OCI-LY7 (cell line): ENCODE measurements at regions not wholly inside any gene's neighbourhood (a gene's known extent, or its start where the extent isn't known, plus 50 kb on each side); places are given as distances from the start of the nearest gene placed in this dataset.

Experiments used
- BruUV-seq: library from RNA; stranded (reverse); fragments of 400-500 nt; replicated peaks from 2 replicates; lab custom pipeline; 2021; lab: Mats Ljungman, UMichigan
- CTCF ChIA-PET: fragments of 300-600 bp; sonication (Branson Sonifier 250); formaldehyde crosslinking; loops from one replicate; lab custom pipeline; 2022; ENCODE audit warnings: antibody characterized with exemption; ENCODE audit not compliant: unreplicated experiment; lab: Charles Lee
- POLR2A ChIA-PET: fragments of 300-600 bp; sonication (Branson Sonifier 250); formaldehyde crosslinking; loops from one replicate; lab custom pipeline; 2022; ENCODE audit warnings: antibody characterized with exemption; lab: Charles Lee
- DNase-seq: peaks from one replicate; pipeline ENCODE4 v3.0.0-alpha.2; 2015; ENCODE audit warnings: low spot score
- H2AFZ ChIP-seq: fragments of 200-600 bp; sonication (generic), shearing (Covaris generic); 2 replicates; pipeline ENCODE4 v1.6.1; 2014; ENCODE audit warnings: mild to moderate bottlenecking, antibody characterized with exemption, low read length, moderate library complexity
- H3K27ac ChIP-seq: fragments of 200-600 bp; sonication (generic); 2 replicates; pipeline ENCODE4 v1.5.1; 2014; ENCODE audit warnings: mixed run types, low read depth, mild to moderate bottlenecking, moderate library complexity, low read length, inconsistent platforms; ENCODE audit not compliant: poor library complexity, severe bottlenecking
- H3K36me3 ChIP-seq: fragments of 200-600 bp; sonication (generic); 2 replicates; pipeline ENCODE4 v1.6.1; 2014; ENCODE audit warnings: mild to moderate bottlenecking, antibody characterized with exemption, low read length, moderate library complexity, mixed read lengths; ENCODE audit not compliant: insufficient read depth
- H3K4me1 ChIP-seq: fragments of 200-600 bp; sonication (generic); 2 replicates; pipeline ENCODE4 v1.5.1; 2014; ENCODE audit warnings: mild to moderate bottlenecking, low read length; ENCODE audit not compliant: insufficient read depth, poor library complexity, severe bottlenecking
- H3K4me2 ChIP-seq: fragments of 200-600 bp; sonication (generic); 2 replicates; pipeline ENCODE4 v1.6.1; 2014; ENCODE audit warnings: mild to moderate bottlenecking, low read length
- H3K4me3 ChIP-seq: fragments of 200-600 bp; sonication (generic); 2 replicates; pipeline ENCODE4 v1.5.1; 2014; ENCODE audit warnings: mild to moderate bottlenecking, low read depth, low read length; ENCODE audit not compliant: poor library complexity, severe bottlenecking
- H3K79me2 ChIP-seq: fragments of 200-600 bp; sonication (generic); 2 replicates; pipeline ENCODE4 v1.6.1; 2016; ENCODE audit warnings: low read depth, mild to moderate bottlenecking, low read length, moderate library complexity, mixed read lengths; ENCODE audit not compliant: insufficient read depth
- H3K9me2 ChIP-seq: fragments of 200-600 bp; sonication (generic); 2 replicates; pipeline ENCODE4 v1.6.1; 2016; ENCODE audit warnings: mild to moderate bottlenecking, low read length, mixed read lengths; ENCODE audit not compliant: insufficient read depth
- H3K9me3 ChIP-seq: fragments of 200-600 bp; sonication (generic); 2 replicates; pipeline ENCODE4 v1.6.1; 2014; ENCODE audit warnings: mild to moderate bottlenecking, mixed run types, low read length, mixed read lengths
- H4K20me1 ChIP-seq: fragments of 200-600 bp; sonication (generic); 2 replicates; pipeline ENCODE4 v1.6.1; 2014; ENCODE audit warnings: mild to moderate bottlenecking, antibody characterized with exemption, low read length, moderate library complexity, mixed read lengths; ENCODE audit not compliant: insufficient read depth
- EZH2phosphoT487 ChIP-seq: fragments of 200-600 bp; sonication (generic); IDR thresholded peaks from 2 replicates; pipeline ENCODE4 v1.6.1; 2018; ENCODE audit warnings: low read depth, borderline replicate concordance, mild to moderate bottlenecking, mixed run types, antibody characterized with exemption, low read length, moderate library complexity, mixed read lengths
- intact Hi-C: fragments of 100-400 bp; cut with micrococcal nuclease; formaldehyde crosslinking; loops from one replicate; pipeline ENCODE4 v1.10.0; 2022; ENCODE audit not compliant: unreplicated experiment
- TF ChIP-seq, protein P1 (sequence below): fragments of 200-600 bp; sonication (generic); conservative IDR thresholded peaks from 2 replicates; pipeline ENCODE4 v1.5.1; 2014; ENCODE audit warnings: mild to moderate bottlenecking, antibody characterized with exemption, low read length, moderate library complexity, mixed read lengths

DNA sequence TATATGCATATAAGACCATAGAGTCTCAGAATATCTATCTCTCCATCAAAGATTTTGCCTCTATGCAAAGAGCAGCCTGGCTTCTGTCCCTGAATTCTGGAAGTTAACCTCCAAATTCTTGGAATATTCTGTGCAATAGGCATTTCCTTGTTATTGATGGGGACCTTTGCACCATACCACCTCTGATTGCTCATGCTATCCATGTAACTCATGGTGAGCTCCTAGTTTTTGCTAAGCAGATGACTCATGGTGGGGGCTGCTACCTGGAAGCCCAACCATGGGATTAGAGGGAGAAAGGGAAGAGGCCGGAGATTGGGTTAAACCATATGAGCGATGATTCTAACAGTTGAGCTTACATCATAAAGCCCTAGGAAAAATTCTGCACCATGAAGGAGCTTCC is 310.2 kb upstream of the FIGN start:
- TF ChIP-seq, protein P1, sequence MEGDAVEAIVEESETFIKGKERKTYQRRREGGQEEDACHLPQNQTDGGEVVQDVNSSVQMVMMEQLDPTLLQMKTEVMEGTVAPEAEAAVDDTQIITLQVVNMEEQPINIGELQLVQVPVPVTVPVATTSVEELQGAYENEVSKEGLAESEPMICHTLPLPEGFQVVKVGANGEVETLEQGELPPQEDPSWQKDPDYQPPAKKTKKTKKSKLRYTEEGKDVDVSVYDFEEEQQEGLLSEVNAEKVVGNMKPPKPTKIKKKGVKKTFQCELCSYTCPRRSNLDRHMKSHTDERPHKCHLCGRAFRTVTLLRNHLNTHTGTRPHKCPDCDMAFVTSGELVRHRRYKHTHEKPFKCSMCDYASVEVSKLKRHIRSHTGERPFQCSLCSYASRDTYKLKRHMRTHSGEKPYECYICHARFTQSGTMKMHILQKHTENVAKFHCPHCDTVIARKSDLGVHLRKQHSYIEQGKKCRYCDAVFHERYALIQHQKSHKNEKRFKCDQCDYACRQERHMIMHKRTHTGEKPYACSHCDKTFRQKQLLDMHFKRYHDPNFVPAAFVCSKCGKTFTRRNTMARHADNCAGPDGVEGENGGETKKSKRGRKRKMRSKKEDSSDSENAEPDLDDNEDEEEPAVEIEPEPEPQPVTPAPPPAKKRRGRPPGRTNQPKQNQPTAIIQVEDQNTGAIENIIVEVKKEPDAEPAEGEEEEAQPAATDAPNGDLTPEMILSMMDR: no peak
- no peak for TF ChIP-seq EZH2phosphoT487

DNA sequence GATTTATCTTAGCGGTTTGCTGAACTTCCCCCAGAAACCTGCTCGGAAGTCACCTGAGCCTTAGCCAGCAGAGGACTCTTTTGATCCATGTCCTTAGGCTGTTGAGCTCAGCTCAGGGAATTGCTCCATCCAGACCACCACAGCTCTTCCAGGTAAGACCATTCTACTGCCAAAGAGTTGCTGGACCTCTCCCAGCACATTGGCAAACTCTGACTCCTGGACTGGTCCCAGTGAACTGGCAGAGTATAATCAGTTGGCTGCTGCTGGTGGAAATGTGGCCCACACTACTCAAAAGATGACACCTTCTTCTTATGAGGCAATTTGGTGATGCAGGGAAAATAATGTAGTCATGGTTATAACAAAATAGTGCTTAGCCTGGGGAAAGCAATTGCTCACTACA is 308.8 kb upstream of the FIGN start:
- no peak overlapping the region for H3K4me2 ChIP-seq
- no peaks in the 10 kb centered on the region for H4K20me1 ChIP-seq
- intact Hi-C loops: no loop called here
- H3K9me2 ChIP-seq: no peaks in the 10 kb centered on the region
- H3K9me3 ChIP-seq: no peaks in the 10 kb centered on the region
- no peak for DNase-seq
- no TSS peak for BruUV-seq
- no peaks in the 10 kb centered on the region for H3K36me3 ChIP-seq
- ChIA-PET POLR2A (no interaction called here), CTCF (no interaction called here)
- no peak overlapping the region for H2AFZ ChIP-seq
- no peaks in the 10 kb centered on the region for H3K4me1 ChIP-seq
- TF ChIP-seq, protein P1: no peak
- TF ChIP-seq EZH2phosphoT487: no peak
- H3K4me3 ChIP-seq: no peak overlapping the region
- H3K79me2 ChIP-seq: no peaks in the 10 kb centered on the region
- no peak overlapping the region for H3K27ac ChIP-seq

More for the DNA sequence above, 310.2 kb upstream of the FIGN start:
- no peak for DNase-seq
- H3K36me3 ChIP-seq: no peaks in the 10 kb centered on the region
- no peaks in the 10 kb centered on the region for H3K4me1 ChIP-seq
- no peaks in the 10 kb centered on the region for H3K79me2 ChIP-seq
- H3K9me2 ChIP-seq: no peaks in the 10 kb centered on the region
- CTCF ChIA-PET: no interaction called here
- no peaks in the 10 kb centered on the region for H3K9me3 ChIP-seq
- intact Hi-C loops: no loop called here
- no peak overlapping the region for H2AFZ ChIP-seq
- H4K20me1 ChIP-seq: no peaks in the 10 kb centered on the region
- no peak overlapping the region for H3K4me2 ChIP-seq
- BruUV-seq: no TSS peak
- no peak overlapping the region for H3K27ac ChIP-seq
- POLR2A ChIA-PET: interaction anchor here (0.7 kb wide), 1 partner anchor 19 kb away, joined by 3 read pairs; no protein-coding TSS in a partner anchor
- no peak overlapping the region for H3K4me3 ChIP-seq

DNA sequence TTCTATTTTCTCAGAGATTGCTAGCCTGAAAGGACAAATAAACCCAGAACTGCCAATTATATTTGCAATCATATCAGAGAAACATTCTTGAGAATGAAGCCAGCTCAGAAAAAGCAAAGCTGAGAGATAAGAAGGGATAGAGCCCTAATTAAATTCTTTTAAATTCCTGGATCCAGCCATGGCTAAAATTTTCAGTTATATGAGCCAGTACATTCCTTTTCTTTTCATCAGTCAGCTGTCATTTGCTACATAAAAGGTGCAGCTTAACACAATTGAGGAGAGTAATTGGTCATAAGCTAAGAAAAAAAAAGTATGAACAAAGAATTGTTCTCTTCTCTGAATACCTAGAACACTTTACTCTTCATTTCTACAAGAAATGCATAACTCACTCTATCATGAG is 303.5 kb upstream of the FIGN start:
- Histone ChIP-seq H4K20me1 (no peaks in the 10 kb centered on the region), H3K9me2 (no peaks in the 10 kb centered on the region), H3K4me1 (no peaks in the 10 kb centered on the region), H3K4me2 (no peak overlapping the region), H3K27ac (no peak overlapping the region), H3K4me3 (no peak overlapping the region), H3K79me2 (no peaks in the 10 kb centered on the region), H2AFZ (no peak overlapping the region), H3K36me3 (no peaks in the 10 kb centered on the region), H3K9me3 (no peaks in the 10 kb centered on the region)
- POLR2A ChIA-PET: no interaction called here
- intact Hi-C loops: no loop called here
- no TSS peak for BruUV-seq
- DNase-seq: no peak
- CTCF ChIA-PET: no interaction called here
- TF ChIP-seq, protein P1: no peak
- no peak for TF ChIP-seq EZH2phosphoT487
